HepG2 (cell line): ENCODE measurements at regions not wholly inside any gene's neighbourhood (a gene's known extent, or its start where the extent isn't known, plus 50 kb on each side); places are given as distances from the start of the nearest gene placed in this dataset.

Source experiments
- BRD4 ChIP-seq: sonication (generic); formaldehyde crosslinking; IDR thresholded peaks from 2 replicates; pipeline ENCODE4 v1.4.0; 2020; ENCODE audit warnings: missing genetic modification reagents
- ETV5 ChIP-seq: IDR thresholded peaks from 2 replicates; pipeline ENCODE4 v1.6.1; 2018; ENCODE audit warnings: missing biosample characterization, missing genetic modification reagents, inconsistent platforms, borderline replicate concordance
- HNF4G ChIP-seq, 2 experiments: sonication (generic) in 1 of 2; formaldehyde crosslinking in 1 of 2; IDR thresholded peaks; 2 replicates each; pipeline versions ENCODE4 v1.4.0 to v1.6.1; 2011 to 2020; ENCODE audit warnings: borderline replicate concordance in 2 of 2, low read depth in 2 of 2, mild to moderate bottlenecking in 2 of 2, low read length in 1 of 2, missing genetic modification reagents in 1 of 2, moderate library complexity in 1 of 2
- KLF15 ChIP-seq: sonication (generic); formaldehyde crosslinking; IDR thresholded peaks from 2 replicates; pipeline ENCODE4 v1.8.1; 2023; ENCODE audit warnings: borderline replicate concordance, mild to moderate bottlenecking, inconsistent platforms, missing genetic modification reagents, mixed read lengths
- MED1 ChIP-seq: sonication (generic); formaldehyde crosslinking; IDR thresholded peaks from 2 replicates; pipeline ENCODE4 v1.4.0; 2020; ENCODE audit warnings: missing genetic modification reagents
- NFIB ChIP-seq: sonication (generic); formaldehyde crosslinking; IDR thresholded peaks from 2 replicates; pipeline ENCODE4 v1.9.0; 2021; ENCODE audit warnings: missing genetic modification reagents, mild to moderate bottlenecking, borderline replicate concordance
- NR2F6 ChIP-seq, 2 experiments: IDR thresholded peaks; 2 replicates each; pipeline ENCODE4 v1.6.1; 2016; ENCODE audit warnings: antibody characterized with exemption in 1 of 2, mild to moderate bottlenecking in 1 of 2
- TBP ChIP-seq: sonication (generic); formaldehyde crosslinking; IDR thresholded peaks from 2 replicates; pipeline ENCODE4 v1.5.0; 2020; ENCODE audit warnings: missing genetic modification reagents
- U2AF1 ChIP-seq: fragments of 200-400 bp; formaldehyde crosslinking; optimal IDR thresholded peaks from 2 replicates; pipeline ENCODE3; 2017; ENCODE audit warnings: mild to moderate bottlenecking, low read depth, low read length
- YEATS4 ChIP-seq: sonication (generic); formaldehyde crosslinking; IDR thresholded peaks from 2 replicates; pipeline ENCODE4 v1.4.0; 2020; ENCODE audit warnings: missing genetic modification reagents, borderline replicate concordance
- ZNF34 ChIP-seq: sonication (generic); formaldehyde crosslinking; IDR thresholded peaks from 2 replicates; pipeline ENCODE4 v1.4.0; 2020; ENCODE audit warnings: mild to moderate bottlenecking, missing genetic modification reagents, borderline replicate concordance
- TF ChIP-seq, protein P1 (sequence below): sonication (generic); formaldehyde crosslinking; IDR thresholded peaks from 2 replicates; pipeline ENCODE4 v1.9.0; 2021; ENCODE audit warnings: missing genetic modification reagents, mild to moderate bottlenecking, borderline replicate concordance
- TF ChIP-seq, protein P2 (sequence below): fragments of 450-650 bp; IDR thresholded peaks from 2 replicates; pipeline ENCODE4 v1.6.1; 2017
- TF ChIP-seq, protein P3 (sequence below): IDR thresholded peaks from 2 replicates; pipeline ENCODE4 v1.6.1; 2016; ENCODE audit warnings: low read depth
- TF ChIP-seq, protein P4 (sequence below): sonication (generic); formaldehyde crosslinking; IDR thresholded peaks from 2 replicates; pipeline ENCODE4 v1.8.1; 2022; ENCODE audit warnings: mild to moderate bottlenecking, missing genetic modification reagents
- TF ChIP-seq, protein P5 (sequence below): sonication (generic); formaldehyde crosslinking; IDR thresholded peaks from 2 replicates; pipeline ENCODE4 v1.4.0; 2020; ENCODE audit warnings: mild to moderate bottlenecking, missing genetic modification reagents
- TF ChIP-seq, protein P6 (sequence below): sonication (generic); formaldehyde crosslinking; IDR thresholded peaks from 2 replicates; pipeline ENCODE4 v1.5.0; 2020; ENCODE audit warnings: missing genetic modification reagents

DNA sequence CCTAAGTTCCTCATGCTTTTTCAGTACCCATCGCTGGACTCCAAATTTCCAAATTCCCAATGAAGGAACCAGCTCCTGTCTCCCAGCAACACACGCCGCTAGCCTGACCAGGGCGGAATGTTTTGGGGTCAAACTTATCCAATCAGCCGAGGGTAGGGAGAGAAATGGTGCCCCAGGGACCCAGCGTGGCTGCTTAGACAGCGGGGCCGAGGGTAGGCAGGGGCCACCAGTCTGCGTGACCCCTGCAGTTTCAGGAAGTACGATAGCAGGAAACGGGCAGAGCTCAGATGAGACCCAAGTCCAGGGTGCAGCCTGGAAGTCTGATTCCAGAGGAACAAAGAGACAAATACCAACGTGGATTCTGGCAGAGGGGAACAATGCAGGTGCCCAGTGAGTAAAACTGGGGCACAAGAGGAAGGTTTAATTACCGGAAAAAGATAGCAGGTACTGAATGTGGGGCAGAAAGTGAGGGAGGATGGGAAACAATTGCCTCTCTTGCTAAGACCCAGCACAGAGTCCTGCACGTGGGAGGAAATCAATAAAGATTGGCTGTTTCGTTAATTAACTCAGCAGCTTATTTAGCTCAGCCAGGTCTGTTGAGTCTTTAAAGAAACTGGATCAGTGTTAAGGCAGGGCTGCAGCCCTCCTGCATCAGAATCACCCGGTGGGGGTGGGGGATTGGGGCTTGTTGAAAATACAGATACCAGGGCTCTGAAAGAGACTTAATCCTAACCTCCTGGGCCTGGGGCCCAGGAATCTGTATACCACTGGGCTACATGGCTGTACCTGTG is 50.4 kb upstream of the NFE2L3 start (continued):
- TF ChIP-seq, protein P1, sequence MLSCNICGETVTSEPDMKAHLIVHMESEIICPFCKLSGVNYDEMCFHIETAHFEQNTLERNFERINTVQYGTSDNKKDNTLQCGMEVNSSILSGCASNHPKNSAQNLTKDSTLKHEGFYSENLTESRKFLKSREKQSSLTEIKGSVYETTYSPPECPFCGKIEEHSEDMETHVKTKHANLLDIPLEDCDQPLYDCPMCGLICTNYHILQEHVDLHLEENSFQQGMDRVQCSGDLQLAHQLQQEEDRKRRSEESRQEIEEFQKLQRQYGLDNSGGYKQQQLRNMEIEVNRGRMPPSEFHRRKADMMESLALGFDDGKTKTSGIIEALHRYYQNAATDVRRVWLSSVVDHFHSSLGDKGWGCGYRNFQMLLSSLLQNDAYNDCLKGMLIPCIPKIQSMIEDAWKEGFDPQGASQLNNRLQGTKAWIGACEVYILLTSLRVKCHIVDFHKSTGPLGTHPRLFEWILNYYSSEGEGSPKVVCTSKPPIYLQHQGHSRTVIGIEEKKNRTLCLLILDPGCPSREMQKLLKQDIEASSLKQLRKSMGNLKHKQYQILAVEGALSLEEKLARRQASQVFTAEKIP (CRISPR knock-in tag), result no peak
- no peak for TF ChIP-seq KLF15 (CRISPR knock-in tag)
- no peak for TF ChIP-seq NR2F6 (IDR thresholded peaks at IDR 0.05)
- TF ChIP-seq NR2F6 (CRISPR knock-in tag; IDR thresholded peaks at IDR 0.05), result peak; percentile 46
- TF ChIP-seq, protein P2, sequence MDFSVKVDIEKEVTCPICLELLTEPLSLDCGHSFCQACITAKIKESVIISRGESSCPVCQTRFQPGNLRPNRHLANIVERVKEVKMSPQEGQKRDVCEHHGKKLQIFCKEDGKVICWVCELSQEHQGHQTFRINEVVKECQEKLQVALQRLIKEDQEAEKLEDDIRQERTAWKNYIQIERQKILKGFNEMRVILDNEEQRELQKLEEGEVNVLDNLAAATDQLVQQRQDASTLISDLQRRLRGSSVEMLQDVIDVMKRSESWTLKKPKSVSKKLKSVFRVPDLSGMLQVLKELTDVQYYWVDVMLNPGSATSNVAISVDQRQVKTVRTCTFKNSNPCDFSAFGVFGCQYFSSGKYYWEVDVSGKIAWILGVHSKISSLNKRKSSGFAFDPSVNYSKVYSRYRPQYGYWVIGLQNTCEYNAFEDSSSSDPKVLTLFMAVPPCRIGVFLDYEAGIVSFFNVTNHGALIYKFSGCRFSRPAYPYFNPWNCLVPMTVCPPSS, result no peak
- TF ChIP-seq NFIB, result no peak
- TF ChIP-seq, protein P3, sequence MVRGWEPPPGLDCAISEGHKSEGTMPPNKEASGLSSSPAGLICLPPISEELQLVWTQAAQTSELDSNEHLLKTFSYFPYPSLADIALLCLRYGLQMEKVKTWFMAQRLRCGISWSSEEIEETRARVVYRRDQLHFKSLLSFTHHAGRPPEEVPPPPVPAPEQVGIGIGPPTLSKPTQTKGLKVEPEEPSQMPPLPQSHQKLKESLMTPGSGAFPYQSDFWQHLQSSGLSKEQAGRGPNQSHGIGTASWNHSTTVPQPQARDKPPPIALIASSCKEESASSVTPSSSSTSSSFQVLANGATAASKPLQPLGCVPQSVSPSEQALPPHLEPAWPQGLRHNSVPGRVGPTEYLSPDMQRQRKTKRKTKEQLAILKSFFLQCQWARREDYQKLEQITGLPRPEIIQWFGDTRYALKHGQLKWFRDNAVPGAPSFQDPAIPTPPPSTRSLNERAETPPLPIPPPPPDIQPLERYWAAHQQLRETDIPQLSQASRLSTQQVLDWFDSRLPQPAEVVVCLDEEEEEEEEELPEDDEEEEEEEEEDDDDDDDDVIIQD (CRISPR knock-in tag), result no peak
- peak; percentile 44; the same call in 1 of the 2 replicates for TF ChIP-seq ETV5
- TF ChIP-seq, protein P4, sequence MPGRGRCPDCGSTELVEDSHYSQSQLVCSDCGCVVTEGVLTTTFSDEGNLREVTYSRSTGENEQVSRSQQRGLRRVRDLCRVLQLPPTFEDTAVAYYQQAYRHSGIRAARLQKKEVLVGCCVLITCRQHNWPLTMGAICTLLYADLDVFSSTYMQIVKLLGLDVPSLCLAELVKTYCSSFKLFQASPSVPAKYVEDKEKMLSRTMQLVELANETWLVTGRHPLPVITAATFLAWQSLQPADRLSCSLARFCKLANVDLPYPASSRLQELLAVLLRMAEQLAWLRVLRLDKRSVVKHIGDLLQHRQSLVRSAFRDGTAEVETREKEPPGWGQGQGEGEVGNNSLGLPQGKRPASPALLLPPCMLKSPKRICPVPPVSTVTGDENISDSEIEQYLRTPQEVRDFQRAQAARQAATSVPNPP (CRISPR knock-in tag), result no peak
- TF ChIP-seq ZNF34, result no peak
- TF ChIP-seq, protein P5, sequence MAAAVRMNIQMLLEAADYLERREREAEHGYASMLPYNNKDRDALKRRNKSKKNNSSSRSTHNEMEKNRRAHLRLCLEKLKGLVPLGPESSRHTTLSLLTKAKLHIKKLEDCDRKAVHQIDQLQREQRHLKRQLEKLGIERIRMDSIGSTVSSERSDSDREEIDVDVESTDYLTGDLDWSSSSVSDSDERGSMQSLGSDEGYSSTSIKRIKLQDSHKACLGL (CRISPR knock-in tag), result no peak
- no peak for TF ChIP-seq TBP (CRISPR knock-in tag)
- 0 out of 2 replicates have a peak, but pooled peaks have one; percentile 28 for TF ChIP-seq YEATS4
- 0 out of 2 replicates have a peak, but pooled peaks have one; percentile 42 for TF ChIP-seq BRD4 (CRISPR knock-in tag)
- TF ChIP-seq U2AF1, result no peak
- no peak for TF ChIP-seq MED1 (CRISPR knock-in tag)
- 0 out of 2 replicates have a peak, but pooled peaks have one; percentile 30 for TF ChIP-seq HNF4G (IDR thresholded peaks at IDR 0.05; ENCODE audit: borderline replicate concordance, low read depth, low read length)
- TF ChIP-seq HNF4G (CRISPR knock-in tag; IDR thresholded peaks at IDR 0.05; ENCODE audit: borderline replicate concordance, low read depth), result no peak
- TF ChIP-seq, protein P6, sequence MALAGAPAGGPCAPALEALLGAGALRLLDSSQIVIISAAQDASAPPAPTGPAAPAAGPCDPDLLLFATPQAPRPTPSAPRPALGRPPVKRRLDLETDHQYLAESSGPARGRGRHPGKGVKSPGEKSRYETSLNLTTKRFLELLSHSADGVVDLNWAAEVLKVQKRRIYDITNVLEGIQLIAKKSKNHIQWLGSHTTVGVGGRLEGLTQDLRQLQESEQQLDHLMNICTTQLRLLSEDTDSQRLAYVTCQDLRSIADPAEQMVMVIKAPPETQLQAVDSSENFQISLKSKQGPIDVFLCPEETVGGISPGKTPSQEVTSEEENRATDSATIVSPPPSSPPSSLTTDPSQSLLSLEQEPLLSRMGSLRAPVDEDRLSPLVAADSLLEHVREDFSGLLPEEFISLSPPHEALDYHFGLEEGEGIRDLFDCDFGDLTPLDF (CRISPR knock-in tag), result no peak
